GM12864 (cell line): ENCODE measurements at regions not wholly inside any gene's neighbourhood (a gene's known extent, or its start where the extent isn't known, plus 50 kb on each side); places are given as distances from the start of the nearest gene placed in this dataset.
"Not testable (repeated sequence)": the region's sequence is repeated elsewhere in the genome, so short reads cannot be mapped to it uniquely, and the experiment has no call there.

ENCODE experiments used
- DNase-seq: peaks from one replicate; pipeline ENCODE4 v3.0.0-alpha.2; 2011; ENCODE audit warnings: low read depth
- H3K4me3 ChIP-seq: 2 replicates; pipeline ENCODE4 v1.5.1; 2011; ENCODE audit warnings: mild to moderate bottlenecking, low read depth, low read length, control low read depth
- TF ChIP-seq, protein P1 (sequence below): IDR thresholded peaks from 2 replicates; pipeline ENCODE4 v1.5.1; 2011; ENCODE audit warnings: low read depth, mild to moderate bottlenecking, moderate library complexity, low read length, control low read depth, inconsistent platforms; ENCODE audit errors: missing control alignments

GRCh38 chr12:75694534-75695268, 183.3 kb upstream of the KRR1 start:
- no peak for DNase-seq
- TF ChIP-seq, protein P1, sequence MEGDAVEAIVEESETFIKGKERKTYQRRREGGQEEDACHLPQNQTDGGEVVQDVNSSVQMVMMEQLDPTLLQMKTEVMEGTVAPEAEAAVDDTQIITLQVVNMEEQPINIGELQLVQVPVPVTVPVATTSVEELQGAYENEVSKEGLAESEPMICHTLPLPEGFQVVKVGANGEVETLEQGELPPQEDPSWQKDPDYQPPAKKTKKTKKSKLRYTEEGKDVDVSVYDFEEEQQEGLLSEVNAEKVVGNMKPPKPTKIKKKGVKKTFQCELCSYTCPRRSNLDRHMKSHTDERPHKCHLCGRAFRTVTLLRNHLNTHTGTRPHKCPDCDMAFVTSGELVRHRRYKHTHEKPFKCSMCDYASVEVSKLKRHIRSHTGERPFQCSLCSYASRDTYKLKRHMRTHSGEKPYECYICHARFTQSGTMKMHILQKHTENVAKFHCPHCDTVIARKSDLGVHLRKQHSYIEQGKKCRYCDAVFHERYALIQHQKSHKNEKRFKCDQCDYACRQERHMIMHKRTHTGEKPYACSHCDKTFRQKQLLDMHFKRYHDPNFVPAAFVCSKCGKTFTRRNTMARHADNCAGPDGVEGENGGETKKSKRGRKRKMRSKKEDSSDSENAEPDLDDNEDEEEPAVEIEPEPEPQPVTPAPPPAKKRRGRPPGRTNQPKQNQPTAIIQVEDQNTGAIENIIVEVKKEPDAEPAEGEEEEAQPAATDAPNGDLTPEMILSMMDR: no peak
- no peak overlapping the region for H3K4me3 ChIP-seq

DNA sequence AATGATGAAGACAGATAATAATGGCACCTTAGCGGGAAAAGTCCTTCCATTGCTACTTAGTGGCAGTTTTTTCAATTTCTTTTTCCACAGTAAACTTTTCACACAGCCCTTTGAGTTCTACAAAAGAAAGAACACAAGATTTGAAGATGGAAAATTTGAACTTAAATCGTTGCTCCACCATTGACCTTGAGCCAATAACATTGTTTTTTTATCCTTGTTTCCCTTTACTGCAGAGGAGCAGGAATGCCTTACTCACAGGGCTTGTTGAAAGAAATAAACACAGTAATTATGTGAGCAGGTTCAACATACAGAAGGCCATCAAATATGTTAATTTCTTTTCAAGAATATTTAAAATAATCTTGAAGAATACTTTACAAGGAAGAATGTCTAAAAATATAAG, 181.5 kb upstream of the KRR1 start:
- TF ChIP-seq, protein P1: no peak
- DNase-seq: no peak
- no peak overlapping the region for H3K4me3 ChIP-seq

GRCh38 chr12:75690296-75690955, 179.0 kb upstream of the KRR1 start:
- TF ChIP-seq, protein P1: no peak
- no peak for DNase-seq
- H3K4me3 ChIP-seq: no peak overlapping the region

DNA sequence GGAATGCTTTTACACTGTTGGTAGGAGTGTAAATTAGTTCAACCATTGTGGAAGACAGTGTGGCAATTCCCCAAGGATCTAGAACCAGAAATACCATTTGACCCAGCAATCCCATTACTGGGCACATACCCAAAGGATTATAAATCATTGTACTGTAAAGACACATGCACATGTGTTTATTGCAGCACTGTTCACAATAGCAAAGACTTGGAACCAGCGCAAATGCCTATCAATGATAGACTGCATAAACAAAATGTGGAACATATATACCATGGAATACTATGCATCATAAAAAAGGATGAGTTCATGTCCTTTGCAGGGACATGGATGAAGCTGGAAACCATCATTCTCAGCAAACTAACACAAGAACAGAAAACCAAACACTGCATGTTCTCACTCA, 174.8 kb upstream of the KRR1 start:
- not testable (repeated sequence) for H3K4me3 ChIP-seq, DNase-seq

DNA sequence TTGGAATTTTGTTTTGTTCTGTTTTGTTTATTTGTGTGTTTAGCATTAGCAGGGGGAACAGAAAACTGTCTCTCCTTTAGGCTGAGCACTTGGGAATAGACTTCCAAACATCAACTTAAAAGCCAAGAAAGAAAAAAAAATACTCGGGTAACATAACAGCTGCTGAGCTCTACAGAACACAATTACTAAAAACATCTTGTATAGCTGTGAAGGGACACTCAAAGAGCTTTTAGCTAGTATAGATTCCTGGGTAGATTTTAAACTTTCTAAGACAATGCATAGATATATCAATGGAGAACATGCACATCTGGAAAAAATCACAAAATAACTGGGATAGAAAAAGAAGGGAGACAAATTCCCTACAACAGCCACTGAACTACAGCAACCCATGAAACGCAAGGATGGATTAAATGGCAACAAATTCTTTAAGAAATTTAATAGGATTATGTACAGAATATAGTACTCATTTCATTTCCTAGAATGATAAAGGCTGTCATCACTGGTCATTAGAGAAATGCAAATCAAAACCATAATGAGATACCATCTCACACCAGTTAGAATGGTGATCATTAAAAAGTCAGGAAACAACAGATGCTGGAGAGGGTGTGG, 174.3 kb upstream of the KRR1 start:
- TF ChIP-seq, protein P1: no peak
- no peak overlapping the region for H3K4me3 ChIP-seq
- DNase-seq: no peak

GRCh38 chr12:75684678-75685616, 173.5 kb upstream of the KRR1 start:
- no peak for DNase-seq
- H3K4me3 ChIP-seq: no peak overlapping the region
- TF ChIP-seq, protein P1: no peak

DNA sequence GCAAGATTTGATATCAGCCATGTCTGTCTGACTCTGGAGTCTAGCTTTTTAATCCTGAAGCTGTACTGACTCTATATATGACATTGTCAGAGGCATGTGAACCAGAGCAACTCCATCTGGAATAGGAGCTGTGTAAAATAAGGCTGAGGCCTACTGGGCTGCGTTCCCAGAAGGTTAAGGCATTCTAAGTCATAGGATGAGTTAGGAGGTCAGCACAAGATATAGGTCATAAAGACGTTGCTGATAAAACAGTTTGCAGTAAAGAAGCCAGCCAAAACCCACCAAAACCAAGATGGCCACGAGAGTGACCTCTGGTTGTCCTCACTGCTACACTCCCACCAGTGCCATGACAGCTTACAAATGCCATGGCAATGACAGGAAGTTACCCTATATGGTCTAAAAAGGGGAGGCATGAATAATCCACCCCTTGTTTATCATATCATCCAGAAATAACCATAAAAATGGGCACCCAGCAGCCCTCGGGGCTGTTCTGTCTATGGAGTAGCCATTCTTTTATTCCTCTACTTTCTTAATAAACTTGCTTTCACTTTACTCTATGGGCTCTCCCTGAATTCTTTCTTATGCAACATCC, 172.7 kb upstream of the KRR1 start:
- H3K4me3 ChIP-seq, DNase-seq: not testable (repeated sequence)
